AG04450 (cell line): ENCODE measurements at regions not wholly inside any gene's neighbourhood (a gene's known extent, or its start where the extent isn't known, plus 50 kb on each side); places are given as distances from the start of the nearest gene placed in this dataset.
"Not testable (repeated sequence)": the region's sequence is repeated elsewhere in the genome, so short reads cannot be mapped to it uniquely, and the experiment has no call there.

Experiments used
- CTCF ChIA-PET: fragments of 300-600, 350-600 bp; formaldehyde crosslinking; extraction: SDS; loops from one replicate; lab custom pipeline; 2022; ENCODE audit warnings: antibody characterized with exemption, inconsistent platforms; lab: Charles Lee
- POLR2A ChIA-PET: fragments of 350-600 bp; formaldehyde crosslinking; extraction: SDS; loops from one replicate; lab custom pipeline; 2021; ENCODE audit warnings: antibody characterized with exemption, inconsistent platforms; lab: Yijun Ruan, JAX
- DNase-seq: peaks from one replicate; pipeline ENCODE4 v3.0.0-alpha.2; 2011; ENCODE audit warnings: low read depth, low spot score
- H3K27ac ChIP-seq: one replicate; pipeline ENCODE4 v1.5.1; 2012; ENCODE audit warnings: low read depth, low read length, control low read depth
- H3K27me3 ChIP-seq: one replicate; pipeline ENCODE4 v1.6.0; 2012; ENCODE audit warnings: low read length; ENCODE audit not compliant: control insufficient read depth, insufficient read depth
- H3K4me3 ChIP-seq: 2 replicates; pipeline ENCODE4 v1.5.1; 2011; ENCODE audit warnings: mild to moderate bottlenecking, low read depth, low read length, control low read depth
- H3K9me3 ChIP-seq: 2 replicates; pipeline ENCODE4 v1.5.1; 2012; ENCODE audit warnings: low read length; ENCODE audit not compliant: control insufficient read depth, insufficient read depth
- CTCF ChIP-seq: IDR thresholded peaks from 2 replicates; pipeline ENCODE4 v1.5.1; 2011; ENCODE audit warnings: low read depth, low read length, control low read depth, inconsistent platforms

- Histone ChIP-seq H3K9me3 (no peaks in the 10 kb centered on the region), H3K27ac (no peak overlapping the region), H3K27me3 (no peaks in the 10 kb centered on the region), H3K4me3 (no peak overlapping the region)
- TF ChIP-seq CTCF: no peak
- CTCF ChIA-PET: no interaction called here
- POLR2A ChIA-PET: no interaction called here
- DNase-seq: no peak
These were observed 546.8 kb downstream of the RWDD3 start for GRCh38 chr1:95780836-95781235.

GRCh38 chr1:95790136-95790535 lies 556.1 kb downstream of the RWDD3 start:
- H3K9me3 ChIP-seq: no peaks in the 10 kb centered on the region
- H3K27ac ChIP-seq: no peak overlapping the region
- no peak for DNase-seq
- no peak for TF ChIP-seq CTCF
- H3K4me3 ChIP-seq: no peak overlapping the region
- ChIA-PET POLR2A (no interaction called here), CTCF (no interaction called here)
- no peaks in the 10 kb centered on the region for H3K27me3 ChIP-seq

- Histone ChIP-seq H3K4me3 (no peak overlapping the region), H3K27ac (no peak overlapping the region), H3K9me3 (no peaks in the 10 kb centered on the region), H3K27me3 (no peaks in the 10 kb centered on the region)
- TF ChIP-seq CTCF: peak; percentile 22; the same call in 1 of the 2 replicates
- CTCF ChIA-PET: no interaction called here
- no peak for DNase-seq
- POLR2A ChIA-PET: no interaction called here
These were observed 559.9 kb downstream of the RWDD3 start for GRCh38 chr1:95793893-95794292.

GRCh38 chr1:95797761-95798160 lies 563.8 kb downstream of the RWDD3 start:
- H3K27ac ChIP-seq, POLR2A ChIA-PET, CTCF ChIA-PET: not testable (repeated sequence)

GRCh38 chr1:95806171-95806570 lies 572.2 kb downstream of the RWDD3 start:
- DNase-seq: no peak
- ChIA-PET POLR2A (no interaction called here), CTCF (no interaction called here)
- Histone ChIP-seq H3K4me3 (no peak overlapping the region), H3K27me3 (no peaks in the 10 kb centered on the region), H3K27ac (no peak overlapping the region), H3K9me3 (no peaks in the 10 kb centered on the region)
- TF ChIP-seq CTCF: no peak

More at GRCh38 chr1:95797761-95798160, 563.8 kb downstream of the RWDD3 start:
- not testable (repeated sequence) for DNase-seq, H3K4me3 ChIP-seq, H3K9me3 ChIP-seq, H3K27me3 ChIP-seq

- DNase-seq: no peak
- no peak overlapping the region for H3K4me3 ChIP-seq
- POLR2A ChIA-PET: no interaction called here
- H3K27ac ChIP-seq: no peak overlapping the region
- H3K27me3 ChIP-seq: no peaks in the 10 kb centered on the region
- no peaks in the 10 kb centered on the region for H3K9me3 ChIP-seq
- CTCF ChIA-PET: no interaction called here
- no peak for TF ChIP-seq CTCF
These were observed 575.4 kb downstream of the RWDD3 start for GRCh38 chr1:95809391-95809790.
